ENCODE measurements at regions not wholly inside any gene's neighbourhood (a gene's known extent, or its start where the extent isn't known, plus 50 kb on each side); places are given as distances from the start of the nearest gene placed in this dataset.

DNA sequence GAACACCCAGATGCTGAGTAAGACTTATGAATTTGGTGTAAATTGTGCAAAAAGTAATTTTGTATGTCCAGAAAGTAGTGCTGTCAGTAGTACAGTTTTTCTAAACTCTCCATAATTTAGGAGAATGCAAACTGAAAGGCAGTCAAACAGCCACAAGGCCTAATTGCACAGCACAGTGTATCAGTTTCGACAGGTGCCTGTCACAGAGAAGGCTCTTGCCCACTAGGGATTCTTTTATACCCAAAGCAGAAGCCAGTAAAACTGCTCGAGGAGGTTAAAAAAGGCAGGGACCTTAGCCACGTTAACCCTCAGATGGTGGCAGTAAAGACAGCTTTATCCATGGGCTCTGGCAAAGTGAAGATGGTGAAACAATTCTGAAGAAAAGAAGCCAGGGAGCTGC, 69.4 kb upstream of the GATB start:
- in situ Hi-C loops (cut with HindIII; ENCODE audit: low sequenced_read_pairs) = no loop called here

DNA sequence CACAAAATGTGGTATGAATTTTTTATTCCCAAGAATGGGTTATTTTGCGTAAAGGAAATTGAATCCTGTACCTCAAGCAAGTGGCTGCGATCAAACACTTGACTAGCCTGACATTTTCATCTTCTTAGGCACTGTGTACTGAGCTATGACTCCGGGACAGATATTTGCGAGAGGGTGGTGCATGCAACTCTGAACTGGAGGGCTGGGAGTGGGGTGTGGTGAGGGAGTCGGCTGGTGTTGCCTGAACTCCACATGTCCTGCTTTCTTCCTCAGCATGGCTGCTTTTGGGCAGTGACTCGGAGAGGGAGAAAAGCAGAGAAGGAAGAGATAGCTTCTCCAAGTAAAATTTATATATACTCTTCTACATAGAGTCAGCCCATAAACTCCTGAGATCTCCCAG, 68.5 kb upstream of the GATB start:
- in situ Hi-C loops (cut with HindIII; ENCODE audit: low sequenced_read_pairs) = loop anchor here (5.0 kb wide), 1 partner anchor 53 kb away; no protein-coding TSS in a partner anchor

DNA sequence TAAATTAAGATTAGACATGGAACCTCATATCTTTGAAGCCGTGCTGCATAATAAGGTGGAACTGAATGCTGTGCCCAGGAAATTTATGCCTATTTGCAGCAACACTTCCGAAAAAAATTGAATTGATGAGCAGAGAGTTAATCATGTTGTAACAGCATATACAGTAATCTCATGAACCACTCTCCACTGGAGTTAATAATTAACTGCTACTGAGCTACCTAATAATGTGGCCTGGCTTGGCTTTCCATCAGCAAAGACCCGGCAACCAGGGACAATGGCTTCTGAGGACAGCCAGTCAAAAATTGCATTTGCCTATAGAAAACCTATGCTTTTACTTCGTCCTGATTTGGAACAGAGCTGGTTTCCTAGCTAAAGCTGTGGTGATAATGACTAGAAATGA, 63.8 kb upstream of the GATB start:
- in situ Hi-C loops (cut with HindIII; ENCODE audit: low sequenced_read_pairs) = loop anchor here (5.0 kb wide), 1 partner anchor 58 kb away; no protein-coding TSS in a partner anchor

DNA sequence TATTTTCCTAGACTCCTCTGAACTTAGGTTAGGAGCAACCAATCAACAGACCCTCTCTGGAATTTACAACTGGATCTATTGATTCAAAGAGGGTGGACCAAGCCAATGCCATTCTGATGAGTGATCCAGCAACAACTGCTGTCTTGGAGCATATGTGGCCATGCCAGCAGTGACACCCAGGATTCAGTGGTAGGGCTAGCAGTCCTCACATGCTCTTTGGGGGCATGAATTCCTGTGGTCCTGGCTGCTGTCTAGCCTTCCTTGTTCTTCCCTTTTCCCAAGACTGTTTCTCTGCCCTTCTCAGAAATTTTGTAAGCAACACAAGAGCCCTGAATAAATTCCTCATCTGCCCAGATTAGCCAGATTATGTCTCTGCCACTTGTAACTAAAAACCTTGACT, 61.5 kb upstream of the GATB start:
- in situ Hi-C loops (cut with HindIII; ENCODE audit: low sequenced_read_pairs) = no loop called here

DNA sequence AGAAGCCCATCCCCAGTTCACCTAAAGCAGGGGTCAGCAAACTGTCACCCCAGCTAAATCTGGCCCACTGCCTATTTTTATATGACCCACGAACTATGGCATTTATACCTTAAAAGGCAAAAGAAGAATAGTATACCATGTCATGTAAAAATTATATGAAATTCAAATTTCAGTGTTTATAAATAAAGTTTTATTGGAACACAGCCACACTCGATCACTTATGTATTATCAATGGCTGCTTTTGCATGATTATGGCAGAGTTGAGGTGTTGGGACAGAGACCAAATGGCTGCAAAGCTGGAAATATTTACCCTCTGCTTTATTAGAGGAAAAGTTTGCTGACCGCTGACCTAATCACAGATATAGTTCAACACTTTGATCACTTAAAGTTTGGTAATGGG, 59.2 kb upstream of the GATB start:
- in situ Hi-C loops (cut with HindIII; ENCODE audit: low sequenced_read_pairs) = no loop called here

DNA sequence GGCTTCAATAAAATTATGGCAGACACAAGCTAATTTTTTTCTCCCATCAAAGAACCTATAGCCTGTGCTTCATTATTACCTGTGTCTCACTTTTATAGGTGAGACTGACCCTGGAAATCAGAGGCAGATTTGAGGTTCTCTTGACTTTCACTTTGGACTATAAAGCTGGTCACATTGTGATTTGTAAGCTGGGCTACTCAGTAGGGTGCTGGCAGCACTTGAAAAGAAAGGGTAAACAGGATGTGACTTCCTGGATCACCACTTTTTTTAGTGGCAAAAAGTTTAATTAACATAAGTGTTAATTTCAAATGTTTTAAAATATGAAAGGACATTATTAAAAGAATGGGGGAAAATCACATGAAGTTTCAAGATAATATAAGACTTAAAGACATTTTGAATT, 50.6 kb upstream of the GATB start:
- in situ Hi-C loops (cut with HindIII; ENCODE audit: low sequenced_read_pairs) = no loop called here
